ENCODE measurements at regions not wholly inside any gene's neighbourhood (a gene's known extent, or its start where the extent isn't known, plus 50 kb on each side); places are given as distances from the start of the nearest gene placed in this dataset.

DNA sequence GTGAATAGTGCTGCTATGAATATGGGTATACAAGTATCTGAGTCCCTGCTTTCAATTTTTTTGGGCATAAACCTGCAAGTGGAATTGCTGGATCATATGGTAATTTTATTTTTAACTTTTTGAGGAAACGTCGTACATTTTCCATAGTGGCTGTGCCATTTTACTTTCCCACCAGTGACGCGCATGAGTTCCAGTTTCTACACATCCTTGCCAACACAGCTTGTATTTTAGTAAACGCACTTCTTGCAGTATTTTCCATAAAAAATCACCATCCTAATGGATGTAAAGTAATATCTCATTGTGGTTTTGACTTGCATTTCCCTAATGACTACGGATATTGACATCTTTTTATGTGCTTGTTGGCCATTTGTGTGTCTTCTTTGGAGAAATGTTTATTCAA, 105.0 kb downstream of the NFKBIZ start:
- Histone ChIP-seq H3K27ac (ENCODE audit: low read depth, low read length) (no peak overlapping the region), H3K79me1 (ENCODE audit: low read length) (no peaks in the 10 kb centered on the region), H3K4me3 (ENCODE audit: low read length) (no peak overlapping the region), H2BK120ac (ENCODE audit: low read depth, low read length) (no peak overlapping the region), H4K8ac (ENCODE audit: low read depth, low read length) (no peak overlapping the region), H3K79me2 (ENCODE audit: control insufficient read depth, insufficient read depth, low read length) (no peaks in the 10 kb centered on the region), H3K18ac (ENCODE audit: low read length) (no peak overlapping the region), H2AK5ac (ENCODE audit: low read length) (no peak overlapping the region), H3K56ac (ENCODE audit: low read length) (no peak overlapping the region), H2BK15ac (replicated peaks; ENCODE audit: low read depth) (no peak overlapping the region), H4K5ac (ENCODE audit: low read length) (no peak overlapping the region), H3K9ac (ENCODE audit: low read length) (no peak overlapping the region), H3K23ac (ENCODE audit: low read length) (no peak overlapping the region), H3K27me3 (ENCODE audit: insufficient read depth, low read length, poor library complexity) (no peaks in the 10 kb centered on the region), H3K4ac (ENCODE audit: low read depth, low read length) (no peak overlapping the region), H3K4me2 (ENCODE audit: low read length) (no peak overlapping the region), H2BK5ac (ENCODE audit: low read length) (no peak overlapping the region), H3K4me1 (ENCODE audit: control insufficient read depth, low read depth, low read length) (no peaks in the 10 kb centered on the region), H3K36me3 (ENCODE audit: control insufficient read depth, insufficient read depth, low read length) (no peaks in the 10 kb centered on the region)
- DNase-seq = no peak
- no CpG with 5 or more reads among the region's 6 CpGs for WGBS (ENCODE audit: extremely low coverage, insufficient coverage, low lambda C conversion rate)

DNA sequence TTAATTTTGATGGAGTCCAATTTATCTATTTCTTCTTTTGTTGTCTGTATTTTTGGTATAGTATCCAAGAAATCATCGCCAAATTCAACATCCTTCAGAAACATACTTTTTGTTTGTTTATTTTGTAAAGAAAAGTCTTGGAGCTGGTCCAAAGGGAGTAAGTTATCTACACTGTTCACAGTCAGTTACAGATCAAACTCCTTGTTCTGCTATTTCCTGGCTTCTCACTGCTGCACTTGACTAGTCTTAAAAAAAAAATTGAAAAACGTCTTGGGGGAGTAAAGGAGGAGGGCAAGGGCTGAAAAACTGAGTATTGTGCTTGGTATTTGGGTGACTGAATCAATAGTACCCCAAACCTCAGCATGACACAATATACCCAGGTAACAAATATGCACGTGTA, 105.6 kb downstream of the NFKBIZ start:
- no peak for DNase-seq

DNA sequence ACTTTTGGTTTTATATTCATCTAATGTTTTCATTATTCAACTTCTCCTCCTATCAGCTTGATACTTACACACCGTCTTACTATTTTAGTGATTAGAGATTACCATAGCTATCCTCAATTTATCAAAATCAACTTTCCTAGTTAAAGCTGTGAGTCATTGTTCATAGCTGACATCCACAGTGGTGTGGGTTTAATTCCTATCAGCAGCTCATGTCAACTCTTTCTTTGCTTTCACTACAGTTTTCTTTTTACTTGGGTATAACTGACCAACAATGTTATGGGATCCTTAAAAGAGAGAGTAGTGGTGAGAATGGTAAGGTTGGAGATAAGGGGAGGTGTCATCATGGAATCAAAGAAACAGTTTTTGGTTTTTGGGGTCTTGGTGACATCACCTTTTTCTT, 112.7 kb downstream of the NFKBIZ start:
- H2AK5ac ChIP-seq (ENCODE audit: low read length) = no peak overlapping the region
- no peak overlapping the region for H3K4ac ChIP-seq (ENCODE audit: low read depth, low read length)
- H3K4me2 ChIP-seq (ENCODE audit: low read length) = no peak overlapping the region
- H2BK5ac ChIP-seq (ENCODE audit: low read length) = no peak overlapping the region
- no peak overlapping the region for H2BK15ac ChIP-seq (replicated peaks; ENCODE audit: low read depth)
- H3K56ac ChIP-seq (ENCODE audit: low read length) = no peak overlapping the region
- no peaks in the 10 kb centered on the region for H3K79me1 ChIP-seq (ENCODE audit: low read length)
- H3K9ac ChIP-seq (ENCODE audit: low read length) = no peak overlapping the region
- whole genome bisulfite sequencing (ENCODE audit: extremely low coverage, insufficient coverage, low lambda C conversion rate) = 100% methylated on average over 1 of the region's 1 CpG
- no peak overlapping the region for H3K27ac ChIP-seq (ENCODE audit: low read depth, low read length)
- no peaks in the 10 kb centered on the region for H3K27me3 ChIP-seq (ENCODE audit: insufficient read depth, low read length, poor library complexity)
- no peak for DNase-seq
- no peak overlapping the region for H3K23ac ChIP-seq (ENCODE audit: low read length)
- no peaks in the 10 kb centered on the region for H3K4me1 ChIP-seq (ENCODE audit: control insufficient read depth, low read depth, low read length)
- H4K8ac ChIP-seq (ENCODE audit: low read depth, low read length) = no peak overlapping the region
- no peak overlapping the region for H2BK120ac ChIP-seq (ENCODE audit: low read depth, low read length)
- H3K18ac ChIP-seq (ENCODE audit: low read length) = no peak overlapping the region
- no peaks in the 10 kb centered on the region for H3K36me3 ChIP-seq (ENCODE audit: control insufficient read depth, insufficient read depth, low read length)
- no peak overlapping the region for H4K5ac ChIP-seq (ENCODE audit: low read length)
- H3K79me2 ChIP-seq (ENCODE audit: control insufficient read depth, insufficient read depth, low read length) = no peaks in the 10 kb centered on the region
- no peak overlapping the region for H3K4me3 ChIP-seq (ENCODE audit: low read length)

More for the DNA sequence above, 105.6 kb downstream of the NFKBIZ start:
- no peak overlapping the region for H3K23ac ChIP-seq (ENCODE audit: low read length)
- no peak overlapping the region for H3K9ac ChIP-seq (ENCODE audit: low read length)
- H2AK5ac ChIP-seq (ENCODE audit: low read length) = no peak overlapping the region
- H2BK15ac ChIP-seq (replicated peaks; ENCODE audit: low read depth) = no peak overlapping the region
- no peaks in the 10 kb centered on the region for H3K79me2 ChIP-seq (ENCODE audit: control insufficient read depth, insufficient read depth, low read length)
- H3K27me3 ChIP-seq (ENCODE audit: insufficient read depth, low read length, poor library complexity) = no peaks in the 10 kb centered on the region
- no peak overlapping the region for H3K18ac ChIP-seq (ENCODE audit: low read length)
- no peak overlapping the region for H3K4me2 ChIP-seq (ENCODE audit: low read length)
- H3K4me3 ChIP-seq (ENCODE audit: low read length) = no peak overlapping the region
- no peak overlapping the region for H2BK120ac ChIP-seq (ENCODE audit: low read depth, low read length)
- H3K36me3 ChIP-seq (ENCODE audit: control insufficient read depth, insufficient read depth, low read length) = no peaks in the 10 kb centered on the region
- H3K27ac ChIP-seq (ENCODE audit: low read depth, low read length) = no peak overlapping the region
- no CpG with 5 or more reads among the region's 3 CpGs for WGBS (ENCODE audit: extremely low coverage, insufficient coverage, low lambda C conversion rate)
- H4K5ac ChIP-seq (ENCODE audit: low read length) = no peak overlapping the region
- no peak overlapping the region for H3K4ac ChIP-seq (ENCODE audit: low read depth, low read length)
- H2BK5ac ChIP-seq (ENCODE audit: low read length) = no peak overlapping the region
- H3K79me1 ChIP-seq (ENCODE audit: low read length) = no peaks in the 10 kb centered on the region
- no peaks in the 10 kb centered on the region for H3K4me1 ChIP-seq (ENCODE audit: control insufficient read depth, low read depth, low read length)
- no peak overlapping the region for H4K8ac ChIP-seq (ENCODE audit: low read depth, low read length)
- no peak overlapping the region for H3K56ac ChIP-seq (ENCODE audit: low read length)

DNA sequence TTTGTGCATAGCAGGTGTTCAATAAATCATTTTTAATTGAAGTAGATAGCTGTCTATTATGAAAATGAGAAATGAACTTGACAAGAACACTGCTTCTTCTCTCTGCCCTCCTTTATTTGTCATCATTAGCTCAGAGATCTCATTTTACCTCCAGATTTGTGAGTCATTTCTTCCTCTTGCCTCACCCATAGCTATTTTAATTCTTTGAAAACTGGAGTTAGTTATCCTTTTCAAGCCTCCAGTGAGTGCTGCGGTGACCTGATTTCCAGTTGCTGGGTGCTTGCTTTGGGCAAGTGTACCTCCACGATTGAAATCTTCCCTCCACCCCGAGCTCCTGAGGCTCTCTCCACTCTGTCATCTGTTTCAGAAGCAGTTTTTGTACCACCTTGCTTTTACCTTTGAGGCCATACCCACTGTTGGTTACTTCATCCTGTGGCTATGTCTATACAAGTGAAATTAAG, 114.6 kb downstream of the NFKBIZ start:
- no peaks in the 10 kb centered on the region for H3K79me2 ChIP-seq (ENCODE audit: control insufficient read depth, insufficient read depth, low read length)
- H4K8ac ChIP-seq (ENCODE audit: low read depth, low read length) = no peak overlapping the region
- H3K56ac ChIP-seq (ENCODE audit: low read length) = no peak overlapping the region
- no peak for DNase-seq
- no CpG with 5 or more reads among the region's 3 CpGs for WGBS (ENCODE audit: extremely low coverage, insufficient coverage, low lambda C conversion rate)
- H3K27ac ChIP-seq (ENCODE audit: low read depth, low read length) = no peak overlapping the region
- H3K4ac ChIP-seq (ENCODE audit: low read depth, low read length) = no peak overlapping the region
- no peak overlapping the region for H3K4me2 ChIP-seq (ENCODE audit: low read length)
- no peak overlapping the region for H2BK5ac ChIP-seq (ENCODE audit: low read length)
- no peak overlapping the region for H3K23ac ChIP-seq (ENCODE audit: low read length)
- H3K79me1 ChIP-seq (ENCODE audit: low read length) = no peaks in the 10 kb centered on the region
- H3K27me3 ChIP-seq (ENCODE audit: insufficient read depth, low read length, poor library complexity) = no peaks in the 10 kb centered on the region
- H2BK120ac ChIP-seq (ENCODE audit: low read depth, low read length) = no peak overlapping the region
- no peak overlapping the region for H2BK15ac ChIP-seq (replicated peaks; ENCODE audit: low read depth)
- H4K5ac ChIP-seq (ENCODE audit: low read length) = no peak overlapping the region
- H3K4me1 ChIP-seq (ENCODE audit: control insufficient read depth, low read depth, low read length) = no peaks in the 10 kb centered on the region
- no peak overlapping the region for H3K18ac ChIP-seq (ENCODE audit: low read length)
- no peak overlapping the region for H3K4me3 ChIP-seq (ENCODE audit: low read length)
- H2AK5ac ChIP-seq (ENCODE audit: low read length) = no peak overlapping the region
- H3K36me3 ChIP-seq (ENCODE audit: control insufficient read depth, insufficient read depth, low read length) = no peaks in the 10 kb centered on the region
- no peak overlapping the region for H3K9ac ChIP-seq (ENCODE audit: low read length)

DNA sequence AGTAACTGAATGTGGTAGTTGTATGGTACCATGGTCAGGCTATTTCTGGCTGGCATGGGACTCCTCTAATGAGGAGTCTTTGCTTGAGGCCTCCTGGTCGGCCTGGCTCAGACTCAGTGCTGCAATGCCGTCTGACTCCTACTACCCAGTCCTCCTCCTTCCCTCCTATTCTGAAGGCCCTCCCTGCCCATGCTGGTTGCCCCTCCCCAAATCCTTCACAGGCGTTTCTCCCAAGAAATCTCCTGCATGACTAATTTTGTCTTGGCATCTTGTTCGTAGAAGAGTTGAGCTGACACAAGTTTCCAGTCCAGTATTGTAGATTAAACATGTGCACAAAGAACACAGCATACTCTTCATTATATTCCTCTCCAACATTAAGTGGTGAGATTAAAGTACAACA, 115.5 kb downstream of the NFKBIZ start:
- H3K4me2 ChIP-seq (ENCODE audit: low read length) = no peak overlapping the region
- no peaks in the 10 kb centered on the region for H3K36me3 ChIP-seq (ENCODE audit: control insufficient read depth, insufficient read depth, low read length)
- no peak overlapping the region for H4K8ac ChIP-seq (ENCODE audit: low read depth, low read length)
- no peaks in the 10 kb centered on the region for H3K79me2 ChIP-seq (ENCODE audit: control insufficient read depth, insufficient read depth, low read length)
- no peak overlapping the region for H2BK15ac ChIP-seq (replicated peaks; ENCODE audit: low read depth)
- no peak overlapping the region for H3K27ac ChIP-seq (ENCODE audit: low read depth, low read length)
- peak; percentile 7 for DNase-seq
- no peak overlapping the region for H2BK120ac ChIP-seq (ENCODE audit: low read depth, low read length)
- H3K23ac ChIP-seq (ENCODE audit: low read length) = no peak overlapping the region
- no peak overlapping the region for H3K18ac ChIP-seq (ENCODE audit: low read length)
- no peak overlapping the region for H2BK5ac ChIP-seq (ENCODE audit: low read length)
- no peaks in the 10 kb centered on the region for H3K27me3 ChIP-seq (ENCODE audit: insufficient read depth, low read length, poor library complexity)
- no peak overlapping the region for H3K4ac ChIP-seq (ENCODE audit: low read depth, low read length)
- no CpG with 5 or more reads among the region's 4 CpGs for WGBS (ENCODE audit: extremely low coverage, insufficient coverage, low lambda C conversion rate)
- H3K79me1 ChIP-seq (ENCODE audit: low read length) = no peaks in the 10 kb centered on the region
- H2AK5ac ChIP-seq (ENCODE audit: low read length) = no peak overlapping the region
- no peak overlapping the region for H3K9ac ChIP-seq (ENCODE audit: low read length)
- no peaks in the 10 kb centered on the region for H3K4me1 ChIP-seq (ENCODE audit: control insufficient read depth, low read depth, low read length)
- H3K4me3 ChIP-seq (ENCODE audit: low read length) = no peak overlapping the region
- H3K56ac ChIP-seq (ENCODE audit: low read length) = no peak overlapping the region
- no peak overlapping the region for H4K5ac ChIP-seq (ENCODE audit: low read length)

DNA sequence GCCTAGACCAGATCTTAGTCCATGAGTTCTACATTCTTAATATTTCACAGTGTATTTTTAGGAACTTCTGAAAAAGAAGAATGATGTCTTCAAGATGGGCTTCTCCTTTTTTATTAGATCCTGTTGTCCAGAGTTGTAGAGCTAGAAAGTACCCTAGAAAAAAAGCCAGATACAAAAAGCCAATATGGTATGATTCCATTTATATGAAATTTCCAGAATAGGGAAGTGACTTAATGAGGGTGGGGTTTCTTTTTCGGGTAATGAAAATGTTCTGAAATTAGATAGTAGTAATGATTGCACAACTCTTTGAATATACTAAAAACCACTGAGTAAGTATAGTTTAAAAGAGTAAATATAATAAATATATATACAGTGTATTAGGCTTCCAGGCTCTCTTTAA, 116.9 kb downstream of the NFKBIZ start:
- no peaks in the 10 kb centered on the region for H3K27me3 ChIP-seq (ENCODE audit: insufficient read depth, low read length, poor library complexity)
- no peak overlapping the region for H3K56ac ChIP-seq (ENCODE audit: low read length)
- H3K36me3 ChIP-seq (ENCODE audit: control insufficient read depth, insufficient read depth, low read length) = no peaks in the 10 kb centered on the region
- WGBS (ENCODE audit: extremely low coverage, insufficient coverage, low lambda C conversion rate) = no CpG with 5 or more reads among the region's 1 CpG
- no peak overlapping the region for H3K4me2 ChIP-seq (ENCODE audit: low read length)
- H3K4me3 ChIP-seq (ENCODE audit: low read length) = no peak overlapping the region
- no peak overlapping the region for H3K9ac ChIP-seq (ENCODE audit: low read length)
- no peak overlapping the region for H3K23ac ChIP-seq (ENCODE audit: low read length)
- H3K4me1 ChIP-seq (ENCODE audit: control insufficient read depth, low read depth, low read length) = no peaks in the 10 kb centered on the region
- H3K79me2 ChIP-seq (ENCODE audit: control insufficient read depth, insufficient read depth, low read length) = no peaks in the 10 kb centered on the region
- H3K79me1 ChIP-seq (ENCODE audit: low read length) = no peaks in the 10 kb centered on the region
- no peak overlapping the region for H2BK5ac ChIP-seq (ENCODE audit: low read length)
- no peak overlapping the region for H4K8ac ChIP-seq (ENCODE audit: low read depth, low read length)
- DNase-seq = no peak
- H2BK15ac ChIP-seq (replicated peaks; ENCODE audit: low read depth) = no peak overlapping the region
- H3K18ac ChIP-seq (ENCODE audit: low read length) = no peak overlapping the region
- no peak overlapping the region for H3K4ac ChIP-seq (ENCODE audit: low read depth, low read length)
- H4K5ac ChIP-seq (ENCODE audit: low read length) = no peak overlapping the region
- H3K27ac ChIP-seq (ENCODE audit: low read depth, low read length) = no peak overlapping the region
- no peak overlapping the region for H2AK5ac ChIP-seq (ENCODE audit: low read length)
- no peak overlapping the region for H2BK120ac ChIP-seq (ENCODE audit: low read depth, low read length)
